HepG2 (cell line): ENCODE measurements at regions not wholly inside any gene's neighbourhood (a gene's known extent, or its start where the extent isn't known, plus 50 kb on each side); places are given as distances from the start of the nearest gene placed in this dataset.

Experiments used
- ATAC-seq: fragments of 200-7000 bp; cut with Tn5 transposase; 3 replicates; pipeline ENCODE4 v1.9.1; 2020; ENCODE audit warnings: mild to moderate bottlenecking, moderate library complexity
- BruUV-seq: library from RNA; stranded (reverse); fragments of 400-500 nt; replicated peaks from 2 replicates; lab custom pipeline; 2021; lab: Mats Ljungman, UMichigan
- CTCF ChIA-PET: fragments of 300-600 bp; formaldehyde crosslinking; extraction: SDS; loops from one replicate; lab custom pipeline; 2021; ENCODE audit warnings: low total read pairs, inconsistent platforms, low intra/inter-chr PET ratio; lab: Yijun Ruan, JAX
- POLR2A ChIA-PET: fragments of 350-600 bp; sonication (Branson Sonifier 250); formaldehyde crosslinking; loops from one replicate; lab custom pipeline; 2020; ENCODE audit warnings: antibody characterized with exemption, inconsistent platforms; lab: Yijun Ruan, JAX
- DNase-seq: peaks from one replicate; pipeline ENCODE4 v3.0.0-alpha.2; 2015; ENCODE audit warnings: low spot score
- FAIRE-seq: peaks from 3 replicates; lab custom pipeline; 2011; peaks lifted over from hg19 to GRCh38; lab: Jason Lieb, UNC
- H2AFZ ChIP-seq: one replicate; pipeline ENCODE4 v1.6.1; 2011; ENCODE audit warnings: low read length, inconsistent platforms
- H3K27ac ChIP-seq: fragments of 300-600 bp; 3 replicates; pipeline ENCODE4 v1.8.0; 2011; ENCODE audit warnings: mixed run types, mild to moderate bottlenecking, mixed read lengths, low read length, inconsistent platforms; ENCODE audit not compliant: insufficient read depth; ENCODE audit errors: extremely low read length
- H3K27me3 ChIP-seq, 2 experiments: fragments of 200-600 bp in 1 of 2; 2 replicates in 1 of 2; 3 replicates in 1 of 2; pipeline versions ENCODE4 v1.6.0 to v1.8.0; 2011; ENCODE audit warnings: low read length in 2 of 2, mild to moderate bottlenecking in 2 of 2, moderate library complexity in 2 of 2, inconsistent platforms in 1 of 2; ENCODE audit not compliant: insufficient read depth in 2 of 2, control insufficient read depth in 1 of 2
- H3K36me3 ChIP-seq, 2 experiments: fragments of 200-600 bp in 1 of 2; replicated peaks in 1 of 2; 2 replicates in 1 of 2; 3 replicates in 1 of 2; pipeline versions ENCODE4 v1.5.1 to v1.8.0; 2011; ENCODE audit warnings: low read length in 2 of 2, inconsistent platforms in 1 of 2; ENCODE audit not compliant: insufficient read depth in 2 of 2, control insufficient read depth in 1 of 2
- H3K4me1 ChIP-seq: 2 replicates; pipeline ENCODE4 v1.5.1; 2012; ENCODE audit warnings: low read length, inconsistent platforms; ENCODE audit not compliant: insufficient read depth
- H3K4me2 ChIP-seq: 2 replicates; pipeline ENCODE4 v1.6.0; 2011; ENCODE audit warnings: low read depth, low read length, inconsistent platforms
- H3K4me3 ChIP-seq, 3 experiments: fragments of 200-600 bp in 1 of 3; sonication (generic), shearing (Covaris generic) in 1 of 3; replicated peaks in 1 of 3; 2 replicates each; pipeline ENCODE4 v1.5.1; 2011 to 2016; ENCODE audit warnings: low read length in 3 of 3, inconsistent platforms in 2 of 3, low read depth in 2 of 3, mild to moderate bottlenecking in 2 of 3, control low read depth in 1 of 3, mixed read lengths in 1 of 3; ENCODE audit not compliant: insufficient read depth in 1 of 3
- H3K79me2 ChIP-seq: one replicate; pipeline ENCODE4 v1.6.1; 2011; ENCODE audit warnings: low read length, inconsistent platforms; ENCODE audit not compliant: insufficient read depth
- H3K9ac ChIP-seq: 2 replicates; pipeline ENCODE4 v1.6.0; 2011; ENCODE audit warnings: mild to moderate bottlenecking, low read depth, low read length, inconsistent platforms; ENCODE audit not compliant: insufficient read depth
- H3K9me3 ChIP-seq: 2 replicates; pipeline ENCODE4 v1.5.1; 2012; ENCODE audit warnings: mild to moderate bottlenecking, low read length
- H4K20me1 ChIP-seq: 2 replicates; pipeline ENCODE4 v1.6.0; 2011; ENCODE audit warnings: inconsistent platforms, mild to moderate bottlenecking, low read length, moderate library complexity; ENCODE audit not compliant: insufficient read depth
- BCL6 ChIP-seq: IDR thresholded peaks from 2 replicates; pipeline ENCODE4 v1.6.1; 2016; ENCODE audit warnings: missing genetic modification reagents, missing compliant biosample characterization
- BRCA1 ChIP-seq: sonication (generic); formaldehyde crosslinking; IDR thresholded peaks from 2 replicates; pipeline ENCODE4 v1.4.0; 2020; ENCODE audit warnings: missing genetic modification reagents
- HNRNPL ChIP-seq: fragments of 200-400 bp; formaldehyde crosslinking; IDR thresholded peaks from 2 replicates; pipeline ENCODE4 v1.6.1; 2017; ENCODE audit warnings: mild to moderate bottlenecking, low read depth, low read length
- KDM5A ChIP-seq: fragments of 200-600 bp; sonication (generic); IDR thresholded peaks from 2 replicates; pipeline ENCODE4 v1.7.0; 2018; ENCODE audit warnings: antibody characterized with exemption, mild to moderate bottlenecking, low read length, borderline replicate concordance
- NCOA5 ChIP-seq: sonication (generic); formaldehyde crosslinking; IDR thresholded peaks from 2 replicates; pipeline ENCODE4 v1.4.0; 2020; ENCODE audit warnings: missing genetic modification reagents
- NFRKB ChIP-seq: fragments of 450-650 bp; IDR thresholded peaks from 2 replicates; pipeline ENCODE4 v1.6.1; 2017
- PRDM15 ChIP-seq: sonication (generic); formaldehyde crosslinking; IDR thresholded peaks from 2 replicates; pipeline ENCODE4 v1.4.0; 2020; ENCODE audit warnings: missing genetic modification reagents
- RAD51 ChIP-seq: fragments of 450-650 bp; IDR thresholded peaks from 2 replicates; pipeline ENCODE4 v1.6.1; 2016; ENCODE audit warnings: borderline replicate concordance
- THYN1 ChIP-seq: sonication (generic); formaldehyde crosslinking; IDR thresholded peaks from 2 replicates; pipeline ENCODE4 v1.8.1; 2023; ENCODE audit warnings: low read depth, mild to moderate bottlenecking, moderate library complexity, missing genetic modification reagents, borderline replicate concordance
- ZBTB1 ChIP-seq: sonication (generic); formaldehyde crosslinking; IDR thresholded peaks from 2 replicates; pipeline ENCODE4 v1.4.0; 2020; ENCODE audit warnings: missing genetic modification reagents, borderline replicate concordance
- ZEB1 ChIP-seq: IDR thresholded peaks from 2 replicates; pipeline ENCODE4 v1.6.1; 2012; ENCODE audit warnings: mild to moderate bottlenecking, low read depth, inconsistent platforms; ENCODE audit not compliant: insufficient replicate concordance
- ZKSCAN8 ChIP-seq: IDR thresholded peaks from 2 replicates; pipeline ENCODE4 v1.6.1; 2016; ENCODE audit warnings: borderline replicate concordance, missing genetic modification reagents, missing compliant biosample characterization
- ZNF143 ChIP-seq: sonication (generic); formaldehyde crosslinking; IDR thresholded peaks from 2 replicates; pipeline ENCODE4 v1.4.0; 2020; ENCODE audit warnings: missing genetic modification reagents
- ZNF678 ChIP-seq: sonication (generic); formaldehyde crosslinking; IDR thresholded peaks from 2 replicates; pipeline ENCODE4 v1.4.0; 2020; ENCODE audit warnings: mild to moderate bottlenecking, missing genetic modification reagents
- WGBS: methylation state at CpG from one replicate; pipeline ENCODE4 v1.1.6; 2017; ENCODE audit warnings: low lambda C conversion rate; 5-methylcytosine and 5-hydroxymethylcytosine counted together
- in situ Hi-C: cut with HindIII; loops from 2 replicates; pipeline ENCODE4 v1.10.0; 2017; ENCODE audit warnings: low pct_unique_long_range_greater_than_20kb; ENCODE audit not compliant: extremely low pct_ligation_motif_present
- intact Hi-C: fragments of 100-400 bp; cut with micrococcal nuclease; formaldehyde crosslinking; loops from one replicate; pipeline ENCODE4 v1.10.0; 2022; ENCODE audit not compliant: unreplicated experiment
- TF ChIP-seq, protein P1 (sequence below): sonication (generic); formaldehyde crosslinking; IDR thresholded peaks from 2 replicates; pipeline ENCODE4 v1.4.0; 2020; ENCODE audit warnings: missing genetic modification reagents

DNA sequence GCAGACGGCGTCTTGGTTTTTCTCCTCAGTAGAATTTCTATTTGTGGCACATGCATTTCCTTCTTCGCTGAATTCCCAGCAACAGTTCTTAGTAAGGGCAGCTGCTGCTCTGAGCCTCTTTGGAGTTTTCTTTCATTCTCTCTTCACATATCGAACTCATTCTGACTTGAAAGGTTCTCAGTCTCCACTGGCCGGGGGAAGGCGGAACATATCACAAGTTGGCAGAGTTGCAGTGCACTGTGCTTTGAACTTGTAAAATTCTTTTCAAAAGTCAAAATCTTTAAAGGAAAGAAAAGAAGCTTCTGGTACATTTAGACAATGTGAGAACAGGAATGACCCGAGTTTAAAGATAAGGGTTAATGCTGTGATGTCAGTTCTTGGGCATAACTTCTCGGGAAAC lies 286.1 kb upstream of the MAP3K7 start:
- intact Hi-C loops: loop anchor here (2.0 kb wide), 1 partner anchor 394 kb away; no protein-coding TSS in a partner anchor
- ChIA-PET CTCF (no interaction called here), POLR2A (no interaction called here)
- no peaks in the 10 kb centered on the region for H3K4me1 ChIP-seq
- H3K9me3 ChIP-seq: no peaks in the 10 kb centered on the region
- no peak overlapping the region for H3K9ac ChIP-seq
- H3K4me2 ChIP-seq: no peak overlapping the region
- FAIRE-seq (no peak), ATAC-seq (no peak), DNase-seq (no peak)
- H3K36me3 ChIP-seq: no peaks in the 10 kb centered on the region
- WGBS: 13% methylated on average over 8 of the region's 8 CpGs
- H3K79me2 ChIP-seq: no peaks in the 10 kb centered on the region
- no peak overlapping the region for H2AFZ ChIP-seq
- no peaks in the 10 kb centered on the region for H4K20me1 ChIP-seq
- H3K27me3 ChIP-seq: peaks cover 0 to 10% of the 10 kb centered on the region in 2 experiments; a peak in 2 of 5 replicates
- no peak for TF ChIP-seq NFRKB
- no peak for TF ChIP-seq ZBTB1 (CRISPR knock-in tag)
- TF ChIP-seq ZEB1: no peak
- TF ChIP-seq, protein P1, sequence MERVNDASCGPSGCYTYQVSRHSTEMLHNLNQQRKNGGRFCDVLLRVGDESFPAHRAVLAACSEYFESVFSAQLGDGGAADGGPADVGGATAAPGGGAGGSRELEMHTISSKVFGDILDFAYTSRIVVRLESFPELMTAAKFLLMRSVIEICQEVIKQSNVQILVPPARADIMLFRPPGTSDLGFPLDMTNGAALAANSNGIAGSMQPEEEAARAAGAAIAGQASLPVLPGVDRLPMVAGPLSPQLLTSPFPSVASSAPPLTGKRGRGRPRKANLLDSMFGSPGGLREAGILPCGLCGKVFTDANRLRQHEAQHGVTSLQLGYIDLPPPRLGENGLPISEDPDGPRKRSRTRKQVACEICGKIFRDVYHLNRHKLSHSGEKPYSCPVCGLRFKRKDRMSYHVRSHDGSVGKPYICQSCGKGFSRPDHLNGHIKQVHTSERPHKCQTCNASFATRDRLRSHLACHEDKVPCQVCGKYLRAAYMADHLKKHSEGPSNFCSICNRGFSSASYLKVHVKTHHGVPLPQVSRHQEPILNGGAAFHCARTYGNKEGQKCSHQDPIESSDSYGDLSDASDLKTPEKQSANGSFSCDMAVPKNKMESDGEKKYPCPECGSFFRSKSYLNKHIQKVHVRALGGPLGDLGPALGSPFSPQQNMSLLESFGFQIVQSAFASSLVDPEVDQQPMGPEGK (CRISPR knock-in tag): no peak
- TF ChIP-seq HNRNPL: no peak
- no peak for TF ChIP-seq PRDM15 (CRISPR knock-in tag)
- TF ChIP-seq KDM5A: no peak
- TF ChIP-seq THYN1 (CRISPR knock-in tag): no peak
- TF ChIP-seq RAD51: no peak
- TF ChIP-seq ZNF678 (CRISPR knock-in tag): no peak
- TF ChIP-seq BCL6: no peak
- no peak for TF ChIP-seq ZNF143 (CRISPR knock-in tag)
- no peak for TF ChIP-seq BRCA1 (CRISPR knock-in tag)
- TF ChIP-seq ZKSCAN8 (CRISPR knock-in tag): no peak
- no peak for TF ChIP-seq NCOA5 (CRISPR knock-in tag)
- TF ChIP-seq, all 625 proteins: peak for 0
- in situ Hi-C loops: no loop called here
- BruUV-seq: no TSS peak
- Histone ChIP-seq H3K27ac (no peak overlapping the region), H3K4me3 (no peak overlapping the region)
